Ureter (tissue), 1 donor: ENCODE measurements at regions not wholly inside any gene's neighbourhood (a gene's known extent, or its start where the extent isn't known, plus 50 kb on each side); places are given as distances from the start of the nearest gene placed in this dataset.

Experiments
- DNase-seq: peaks from one replicate; pipeline ENCODE4 v3.0.0-alpha.2; 2020; ENCODE audit warnings: low spot score
- donor health status: DM: yes; HTN: yes; CAD: no.

GRCh38 chr1:207971331-207972219, 60.6 kb upstream of the CD34 start:
- no peak for DNase-seq

DNA sequence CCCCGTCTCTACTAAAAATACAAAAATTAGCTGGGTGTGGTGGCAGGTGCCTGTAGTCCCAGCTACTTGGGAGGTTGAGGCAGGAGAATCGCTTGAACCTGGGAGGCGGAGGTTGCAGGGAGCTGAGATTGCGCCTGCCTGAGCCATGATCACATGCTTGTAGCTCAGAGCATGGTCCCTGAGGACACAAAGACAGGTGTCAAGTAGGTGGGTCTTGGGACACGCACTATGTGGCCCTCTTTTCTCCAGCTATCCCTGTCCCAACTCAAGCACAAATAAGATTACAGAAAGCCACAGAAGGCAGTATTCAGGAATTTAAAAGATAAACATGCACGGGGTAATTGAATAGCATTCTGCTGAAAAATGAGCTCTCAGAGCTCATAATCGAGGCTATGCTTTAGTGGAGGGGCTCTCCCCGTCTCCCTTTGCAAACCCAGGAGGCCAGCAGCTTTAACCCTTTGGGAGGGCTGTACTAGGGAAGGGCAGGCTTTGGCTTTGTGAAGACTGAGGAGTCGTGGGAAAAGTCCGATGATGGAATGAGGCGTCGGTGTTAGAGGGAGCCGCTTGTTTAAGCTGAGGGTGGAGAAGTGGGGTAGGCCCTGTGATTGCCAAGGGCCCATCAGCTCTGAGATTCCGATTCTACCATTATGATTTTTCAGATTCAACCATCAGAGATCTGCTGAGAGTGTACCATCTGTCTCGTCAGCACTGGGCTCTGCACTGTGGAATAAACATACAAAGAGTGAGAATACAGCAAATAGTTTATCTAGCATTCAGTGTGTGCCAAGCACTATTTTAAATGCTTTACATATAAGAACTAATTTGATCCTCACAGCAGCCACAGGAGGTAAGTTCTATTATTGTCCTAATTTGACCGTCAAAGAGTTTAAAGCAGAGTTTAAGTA, 59.7 kb upstream of the CD34 start:
- DNase-seq: no peak

GRCh38 chr1:207969528-207969927, 58.6 kb upstream of the CD34 start:
- DNase-seq: no peak

DNA sequence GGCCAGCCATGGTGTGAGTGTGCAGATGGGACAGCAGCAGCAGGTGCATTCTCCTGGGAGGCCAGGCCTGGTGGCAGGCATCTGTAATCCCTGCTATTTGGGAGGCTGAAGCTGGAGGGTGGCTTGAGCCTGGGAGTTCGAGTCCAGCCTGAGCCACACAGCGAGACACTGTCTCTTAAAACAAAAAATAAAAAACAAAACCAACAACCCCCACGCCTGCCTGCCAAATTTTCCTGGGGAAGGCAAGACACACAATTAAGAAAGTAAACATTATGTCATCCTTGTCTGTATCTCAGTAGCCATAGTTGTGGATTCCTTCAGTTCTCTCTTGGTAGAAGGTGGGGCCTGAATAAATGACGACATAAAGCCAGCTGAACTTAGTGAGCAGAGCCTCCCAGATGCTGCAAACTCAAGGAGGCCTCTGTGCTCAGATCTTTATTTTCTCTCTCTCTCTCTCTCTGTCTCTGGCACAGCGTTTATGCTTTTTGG, 57.6 kb upstream of the CD34 start:
- no peak for DNase-seq

DNA sequence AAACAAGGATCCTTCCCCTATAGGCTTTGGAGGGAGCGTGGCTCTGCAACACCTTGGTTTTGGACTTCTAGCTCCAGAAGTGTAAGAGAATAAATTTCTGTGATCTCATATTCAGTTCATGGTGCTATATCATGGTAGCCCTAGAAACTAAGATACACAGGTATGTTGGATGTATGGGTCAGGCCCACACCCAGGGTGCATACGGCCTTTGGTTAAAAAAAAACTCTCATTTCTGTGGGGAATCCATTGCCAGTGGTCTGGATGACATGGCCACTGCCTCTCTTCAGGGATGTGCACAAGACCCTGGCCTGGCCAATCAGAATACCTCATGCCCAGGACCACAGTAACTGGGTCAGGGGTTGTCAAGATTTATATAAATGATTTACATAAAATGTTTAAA, 56.8 kb upstream of the CD34 start:
- no peak for DNase-seq

- no peak for DNase-seq
These were observed 55.6 kb upstream of the CD34 start for GRCh38 chr1:207966521-207966920.

- no peak for DNase-seq
These were observed 54.8 kb upstream of the CD34 start for GRCh38 chr1:207965392-207966387.

DNA sequence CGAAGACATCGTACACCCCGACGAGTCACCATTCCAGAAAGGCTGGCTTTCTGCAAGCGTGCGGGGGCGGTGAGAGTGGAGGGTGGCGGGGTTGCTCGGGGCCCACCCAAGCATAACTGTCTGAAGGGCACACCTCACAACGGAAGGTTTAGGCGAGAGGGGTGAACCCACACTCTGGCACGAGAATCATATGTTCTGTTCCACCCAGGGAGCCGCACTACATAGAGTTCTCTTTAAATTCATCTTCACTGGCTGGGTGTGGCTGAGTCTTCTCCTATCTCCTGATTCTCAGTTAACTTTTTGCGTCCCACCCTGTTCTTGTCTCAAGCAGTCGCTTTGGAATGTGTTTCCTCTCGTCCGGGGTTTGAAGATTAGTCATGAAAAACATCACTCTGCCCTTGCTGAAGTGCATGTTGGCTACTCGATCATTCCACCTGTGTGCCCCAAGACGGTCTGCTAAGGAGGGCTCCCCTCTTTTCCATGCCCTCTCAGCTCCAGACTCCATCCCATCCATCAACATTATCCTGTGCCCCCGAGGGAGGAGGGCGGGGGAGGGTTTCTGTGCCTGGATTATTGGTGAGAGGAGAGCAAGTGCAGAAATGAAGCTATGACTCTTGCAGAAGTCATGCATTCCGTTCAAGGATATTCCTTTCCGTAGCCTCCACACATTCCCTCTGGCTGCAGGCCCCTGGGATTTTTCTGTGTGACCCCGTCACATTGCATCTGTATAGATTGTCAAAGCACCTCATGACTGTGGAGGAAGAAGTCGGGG, 53.5 kb upstream of the CD34 start:
- DNase-seq: no peak

GRCh38 chr1:207963427-207964194, 52.7 kb upstream of the CD34 start:
- DNase-seq: peak; percentile 91

GRCh38 chr1:207962716-207963426, 51.9 kb upstream of the CD34 start:
- peak; percentile 56 for DNase-seq
